Activated T-cell treated with anti-CD3 and anti-CD28 coated beads, Interleukin-2, amount 50 U/mL, for 1 hour (primary cell): ENCODE measurements at regions not wholly inside any gene's neighbourhood (a gene's known extent, or its start where the extent isn't known, plus 50 kb on each side); places are given as distances from the start of the nearest gene placed in this dataset.

Experiments used
- DNase-seq: peaks from one replicate; pipeline ENCODE4 v3.0.0-alpha.2; 2020

DNA sequence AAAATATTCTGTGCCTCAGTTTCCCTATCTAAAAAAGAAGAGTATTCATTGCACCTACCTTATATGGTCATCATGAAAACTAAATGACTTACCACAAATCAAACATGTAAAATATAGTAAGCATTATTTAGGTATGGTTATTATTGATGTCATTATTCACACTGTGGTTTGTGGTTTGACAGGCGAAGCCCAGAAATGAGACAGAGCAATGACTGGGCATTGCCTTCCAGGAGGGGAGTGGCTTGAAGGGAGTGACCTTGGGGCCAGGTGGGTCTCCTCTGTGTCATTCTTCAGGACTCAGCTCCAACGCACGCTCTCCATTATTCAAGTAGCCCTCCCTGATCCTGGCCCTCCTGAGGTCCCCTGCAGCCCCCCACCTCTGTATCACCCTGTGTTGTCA is 133.7 kb downstream of the DMRTA2 start:
- DNase-seq, result no peak

DNA sequence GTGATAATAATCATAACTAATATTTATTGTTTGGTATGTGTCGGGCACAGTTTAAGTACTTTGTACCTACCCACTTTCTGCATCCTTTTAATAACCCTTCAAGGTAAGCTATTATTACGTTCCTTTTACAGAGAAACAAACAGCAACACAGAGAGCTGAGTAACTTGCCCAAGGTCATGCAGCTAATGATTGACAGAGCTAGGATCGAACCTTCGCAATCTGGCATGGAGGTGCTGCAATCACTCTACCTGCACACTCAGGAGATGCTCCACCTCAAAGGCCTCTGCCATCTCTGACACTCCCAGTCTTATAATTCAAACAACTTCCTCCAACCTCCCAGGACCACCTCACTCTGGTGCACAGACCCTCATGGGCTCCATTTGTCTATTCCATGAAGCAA is 137.2 kb downstream of the DMRTA2 start:
- no peak for DNase-seq

DNA sequence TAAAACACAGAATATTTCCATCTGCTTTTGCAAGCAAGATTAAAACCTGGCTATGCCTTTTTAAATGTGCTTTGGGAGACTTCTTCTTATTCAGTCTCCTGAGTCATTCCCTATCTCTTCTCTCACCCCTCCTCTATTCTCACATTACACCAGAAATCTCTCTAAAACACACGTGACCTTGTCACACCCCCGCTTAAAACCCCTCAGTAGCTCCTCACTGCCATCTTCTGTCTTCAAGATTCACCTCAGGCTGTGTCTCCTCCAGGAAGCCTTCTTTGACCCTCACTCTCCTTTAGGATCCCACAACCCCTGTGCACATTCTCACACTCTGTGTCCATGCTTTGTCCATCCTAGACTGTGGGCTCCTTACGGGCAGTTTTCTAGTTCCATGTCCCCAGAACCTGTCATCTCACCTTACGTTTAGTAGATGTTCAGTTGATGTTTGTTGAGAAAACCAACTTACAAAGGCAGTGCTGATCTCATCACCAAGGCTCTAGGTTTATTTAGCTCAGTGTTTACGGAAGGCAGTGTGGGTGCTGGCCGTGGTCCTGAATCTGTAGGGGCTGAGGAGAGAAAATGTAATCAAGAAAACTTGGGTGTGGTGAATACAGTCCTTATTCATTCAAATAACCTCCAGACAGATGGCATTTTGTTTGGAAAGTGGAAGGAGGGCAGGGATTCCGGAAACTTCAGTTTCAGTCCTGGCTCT is 143.5 kb downstream of the DMRTA2 start:
- no peak for DNase-seq

DNA sequence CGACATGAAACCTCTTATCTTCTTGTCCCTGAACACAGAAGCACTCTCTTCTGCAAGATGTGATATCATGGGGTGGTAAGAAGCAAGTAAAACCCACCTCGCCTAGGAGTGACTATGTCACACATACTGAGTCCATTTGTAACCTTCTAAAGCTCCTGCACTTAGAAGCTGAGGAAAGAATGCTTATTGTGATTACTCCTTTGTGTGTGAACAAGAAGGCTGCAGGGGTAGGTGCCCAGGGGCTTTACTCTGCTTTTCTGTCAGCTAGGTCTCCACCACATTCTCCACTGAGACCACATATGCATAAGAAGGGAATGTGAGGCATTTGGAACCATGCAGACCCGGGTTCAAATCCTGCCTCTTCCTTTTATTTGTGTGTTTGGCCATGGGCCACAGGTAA is 144.3 kb downstream of the DMRTA2 start:
- DNase-seq, result no peak

DNA sequence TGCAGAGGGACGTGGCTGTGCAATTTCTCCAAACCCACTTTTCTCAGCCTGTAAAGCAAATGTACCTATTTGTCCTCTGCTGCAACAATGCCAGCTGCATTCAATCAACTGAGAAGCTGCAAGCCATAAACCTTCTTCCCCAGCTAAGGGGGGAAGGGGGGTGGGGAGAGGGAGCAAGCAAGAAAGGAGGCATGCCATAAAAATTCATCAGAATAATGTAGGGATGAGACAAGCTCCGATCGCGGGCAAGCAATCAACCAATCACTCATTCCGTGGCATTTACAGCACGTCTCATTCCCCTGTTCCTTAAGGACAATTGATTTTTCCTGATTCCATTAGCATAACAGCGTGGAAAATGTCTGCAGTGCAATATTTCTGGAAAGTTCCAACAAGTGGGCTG is 144.8 kb downstream of the DMRTA2 start:
- no peak for DNase-seq

DNA sequence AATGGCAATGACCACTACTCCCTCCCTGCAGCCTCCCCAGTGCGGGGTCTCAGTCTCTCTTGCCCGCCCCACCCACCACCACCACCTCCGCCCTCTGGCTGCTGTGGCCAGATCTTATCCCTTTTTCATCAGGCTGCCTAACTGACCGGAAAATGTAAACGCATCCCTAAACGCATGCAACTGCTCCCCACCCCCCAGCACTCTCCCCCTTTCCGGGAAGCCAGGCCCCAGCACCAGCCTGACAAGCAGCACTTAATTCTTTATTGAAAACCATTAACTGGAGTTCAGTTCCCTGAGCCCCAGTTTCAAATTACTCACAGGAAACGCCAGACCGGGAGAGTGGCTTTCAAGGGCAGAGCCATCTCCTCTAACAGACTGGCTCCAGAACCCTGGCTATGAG is 147.7 kb downstream of the DMRTA2 start:
- no peak for DNase-seq

DNA sequence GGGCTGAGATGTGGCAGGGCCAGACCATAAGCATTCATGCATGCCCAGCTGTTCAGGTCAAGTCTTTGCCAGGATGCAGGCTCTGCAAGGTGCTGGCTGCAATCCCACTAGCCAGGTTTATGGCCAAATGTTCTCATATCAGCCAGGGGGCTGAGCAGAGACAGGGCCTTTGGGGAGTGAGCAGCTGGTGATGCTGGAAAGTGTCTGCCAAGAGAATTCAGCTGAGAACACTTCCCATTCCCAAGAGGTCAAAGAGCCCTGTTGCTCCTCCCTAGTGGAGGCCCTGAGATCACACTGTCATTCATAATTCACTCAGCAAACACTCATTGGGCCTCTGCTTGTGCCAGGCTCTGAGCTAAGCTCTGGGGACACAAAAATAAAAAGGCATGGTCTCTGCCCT is 150.3 kb downstream of the DMRTA2 start:
- no peak for DNase-seq

DNA sequence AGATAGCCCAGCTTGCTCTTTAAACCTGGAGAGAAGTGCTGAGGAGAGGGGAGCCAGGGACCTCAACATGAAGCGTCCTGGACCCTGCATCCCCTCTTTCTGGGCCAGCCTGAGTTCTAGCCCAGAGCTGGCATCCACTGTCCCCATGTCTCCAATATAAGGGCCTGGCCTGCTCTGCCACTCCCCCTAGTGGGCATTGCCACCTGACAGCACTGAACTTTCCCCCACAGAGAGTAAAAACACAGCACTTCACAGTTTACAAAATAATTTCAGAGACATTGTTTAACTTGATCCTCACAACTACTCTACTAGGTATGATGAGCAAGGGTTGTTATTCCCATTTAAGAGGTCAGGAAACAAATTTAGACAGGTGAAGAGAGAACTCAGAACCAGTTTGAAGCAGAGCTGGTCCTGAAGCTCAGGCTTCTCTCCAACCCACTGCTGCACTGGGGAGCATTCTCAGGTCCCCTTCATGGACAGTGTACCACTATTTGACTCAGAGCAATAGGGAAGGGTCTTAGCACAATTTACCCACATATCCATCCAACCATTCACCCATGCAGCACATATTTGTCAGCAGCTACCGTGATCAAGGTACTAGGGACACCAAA is 151.2 kb downstream of the DMRTA2 start:
- no peak for DNase-seq

DNA sequence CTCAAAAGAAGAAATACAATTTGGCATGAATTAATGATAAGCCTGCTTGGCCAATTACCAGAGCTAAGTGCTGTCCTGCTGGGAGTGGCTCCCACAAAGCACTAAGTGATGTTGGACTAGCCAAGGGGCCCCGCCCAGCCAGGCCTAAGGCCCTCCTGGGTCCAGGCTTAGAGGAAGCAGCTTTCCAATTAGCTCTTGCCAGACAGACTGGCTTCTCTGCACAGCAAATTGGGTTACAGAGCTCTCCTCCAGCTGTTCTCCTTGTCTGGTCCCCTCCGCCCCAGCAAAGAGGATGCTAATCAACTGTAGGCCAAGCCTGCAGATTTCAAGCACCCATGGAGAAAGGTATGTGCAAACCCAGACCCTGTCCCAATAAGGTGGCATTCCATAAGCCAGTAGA is 151.9 kb downstream of the DMRTA2 start:
- DNase-seq, result no peak

DNA sequence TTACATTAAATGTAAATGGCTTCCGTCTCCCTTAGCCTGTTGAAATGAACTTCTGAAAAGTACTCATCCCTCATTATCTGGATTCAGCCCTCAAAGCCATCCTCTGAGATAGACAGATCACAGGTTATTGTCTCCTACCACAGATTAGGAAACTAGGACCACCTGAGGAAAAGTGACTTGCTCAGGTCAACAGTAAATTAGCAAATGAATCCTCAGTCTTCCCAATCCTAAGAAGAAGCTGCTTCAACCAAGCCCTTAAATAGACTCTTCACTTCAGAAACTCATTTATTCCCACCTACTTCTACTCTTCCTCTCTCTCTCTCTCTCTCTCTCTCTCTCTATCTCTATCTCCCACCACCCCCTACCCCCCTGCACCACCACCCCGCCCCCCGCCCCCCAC is 152.3 kb downstream of the DMRTA2 start:
- DNase-seq, result no peak

DNA sequence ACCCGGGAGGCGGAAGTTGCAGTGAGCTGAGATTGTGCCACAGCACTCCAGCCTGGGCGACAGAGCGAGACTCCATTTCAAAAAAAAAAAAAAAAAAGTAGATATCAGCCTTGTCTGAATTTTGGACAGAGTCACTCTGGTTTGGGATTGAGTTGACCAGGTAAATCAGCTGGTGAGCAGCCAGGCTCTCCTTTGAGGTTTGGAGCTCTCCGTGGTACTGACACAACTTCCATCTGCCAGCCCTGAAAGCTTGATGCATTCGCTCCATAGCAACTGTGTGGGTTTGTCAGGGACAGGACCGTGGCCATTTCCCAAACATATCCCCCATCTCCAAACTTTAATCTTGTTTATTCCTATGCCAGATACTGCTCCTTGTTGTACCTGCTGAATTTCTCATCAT is 155.2 kb downstream of the DMRTA2 start:
- DNase-seq, result no peak

DNA sequence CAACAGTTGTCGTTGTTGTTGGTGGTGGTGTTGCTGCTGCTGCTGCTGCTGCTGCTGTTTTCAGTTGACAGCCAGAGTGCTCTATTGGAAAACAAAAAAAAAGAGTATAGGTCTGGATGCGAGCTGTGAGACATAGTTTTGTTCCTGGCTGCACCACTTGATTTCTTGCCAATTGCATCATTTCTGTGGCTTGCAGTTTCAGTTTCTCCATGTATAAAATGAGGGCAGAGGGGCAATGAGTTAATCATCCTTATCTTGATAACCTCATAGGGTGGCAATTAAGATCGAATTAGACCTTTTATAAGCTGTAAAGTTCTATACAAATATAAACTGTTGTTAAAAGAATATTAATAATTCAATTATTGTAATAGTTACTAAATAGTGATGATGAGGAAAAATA is 156.7 kb downstream of the DMRTA2 start:
- no peak for DNase-seq

DNA sequence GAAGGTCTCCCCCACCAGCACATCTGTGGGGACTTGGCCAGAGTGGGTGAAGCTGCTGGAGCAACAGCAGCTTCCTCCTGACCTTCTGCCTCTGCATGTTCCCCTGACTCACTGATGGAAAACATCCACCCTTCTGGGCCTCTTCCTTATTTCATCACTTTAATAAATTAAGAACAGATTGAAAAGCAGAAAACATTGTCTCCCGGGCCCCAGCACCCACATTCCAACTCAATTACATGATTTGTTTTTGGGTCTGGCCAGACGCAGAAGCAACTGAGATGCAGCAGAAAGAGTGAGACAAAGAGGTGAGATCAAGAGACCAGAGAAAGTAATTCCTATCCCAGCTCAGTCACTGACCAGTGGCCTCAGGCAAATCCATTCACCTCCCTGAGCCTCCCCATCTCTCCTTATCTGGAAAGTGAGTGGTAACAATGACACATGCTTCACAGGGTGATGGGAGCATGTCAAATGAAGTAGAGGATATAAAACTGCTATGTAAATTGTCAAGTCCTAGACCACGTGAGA is 157.1 kb downstream of the ELAVL4 start:
- DNase-seq, result no peak

DNA sequence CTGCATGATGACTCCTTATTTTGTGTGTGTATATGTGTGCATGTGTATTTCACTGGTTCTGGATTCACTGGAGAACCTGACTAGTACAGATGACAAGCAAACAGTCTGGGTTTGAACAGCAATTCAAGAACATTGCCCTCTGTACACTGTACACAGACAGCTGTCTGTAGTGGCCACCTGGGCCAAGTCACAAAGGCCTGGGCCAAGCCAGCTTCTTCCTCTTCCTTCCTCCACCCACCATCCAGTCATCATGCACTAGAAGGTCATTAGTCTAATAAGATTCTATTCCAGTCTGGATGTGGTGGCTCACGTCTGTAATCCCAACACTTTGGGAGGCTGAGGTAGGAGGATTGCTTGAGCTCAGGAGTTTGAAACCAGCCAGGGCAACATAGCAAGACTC is 155.9 kb downstream of the ELAVL4 start:
- no peak for DNase-seq

DNA sequence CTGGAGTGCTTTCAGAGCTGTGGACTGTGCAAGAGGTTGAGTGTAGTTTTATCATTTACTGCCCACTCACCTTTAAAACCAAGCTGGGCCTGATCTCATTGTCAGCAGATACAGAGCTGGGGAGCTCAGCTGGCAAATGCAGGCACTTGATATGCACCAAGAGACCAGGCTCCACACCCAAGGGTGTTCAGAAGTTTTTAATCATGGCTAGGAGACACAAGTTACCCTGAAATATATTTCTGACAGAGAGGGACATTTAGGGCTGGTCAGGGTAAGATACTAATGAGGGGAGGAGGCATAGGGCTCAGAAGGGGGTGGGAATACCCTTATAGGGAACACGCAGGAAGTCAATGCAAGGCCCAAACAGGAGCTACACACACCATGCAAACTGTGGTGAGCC is 153.7 kb downstream of the ELAVL4 start:
- no peak for DNase-seq

DNA sequence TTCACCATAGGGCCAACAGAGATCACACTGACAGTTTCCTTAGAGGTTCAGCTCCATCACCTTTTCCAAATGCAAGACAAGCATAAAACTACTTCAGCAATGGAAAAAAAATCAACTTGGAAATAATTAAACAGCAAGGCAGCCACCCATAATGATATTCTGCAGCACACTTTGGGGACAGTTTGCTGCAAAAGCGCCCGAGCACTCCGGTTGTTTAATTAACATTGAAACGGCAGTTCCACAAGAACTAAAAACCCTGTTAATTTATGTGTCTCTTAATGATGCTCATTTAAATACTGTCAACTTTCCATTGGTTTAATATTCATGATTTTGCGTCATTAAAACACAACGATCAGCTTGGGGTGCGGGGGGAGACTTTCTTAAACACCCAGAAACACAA is 153.2 kb downstream of the ELAVL4 start:
- no peak for DNase-seq

DNA sequence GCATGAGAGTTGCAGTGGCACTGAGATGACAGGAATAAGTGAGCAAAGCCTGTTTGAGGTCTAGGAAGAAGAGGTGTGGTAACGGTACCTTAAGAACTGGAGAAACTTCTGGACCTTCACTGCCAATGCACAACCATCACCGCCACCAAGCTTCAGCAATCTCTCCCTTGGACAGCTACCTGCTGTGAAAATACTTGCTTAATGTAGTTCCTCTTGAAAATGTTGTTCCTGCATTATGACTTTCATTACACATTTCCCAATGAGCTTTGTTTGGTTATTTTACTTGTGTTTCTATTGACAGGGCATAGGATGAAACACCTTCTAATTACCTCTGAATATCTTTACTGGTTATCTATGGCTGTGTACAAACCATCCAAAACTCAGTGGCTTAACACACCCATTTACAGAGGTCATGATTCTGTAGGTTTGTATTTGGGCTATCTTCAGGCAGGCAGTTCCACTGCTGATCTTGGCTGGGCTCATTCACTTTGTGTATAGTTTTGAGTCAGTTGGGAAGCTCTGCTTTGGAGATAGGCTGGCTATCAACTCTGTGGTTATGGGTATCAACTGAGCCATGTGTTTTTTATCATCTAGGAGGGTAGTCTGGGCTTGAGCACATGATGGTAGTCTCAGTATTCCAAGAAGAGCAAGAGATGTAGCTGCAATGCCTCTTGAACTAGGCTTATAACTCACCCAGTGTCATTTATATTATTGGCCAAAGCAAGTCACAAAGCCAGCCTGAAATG is 149.4 kb downstream of the ELAVL4 start:
- no peak for DNase-seq

DNA sequence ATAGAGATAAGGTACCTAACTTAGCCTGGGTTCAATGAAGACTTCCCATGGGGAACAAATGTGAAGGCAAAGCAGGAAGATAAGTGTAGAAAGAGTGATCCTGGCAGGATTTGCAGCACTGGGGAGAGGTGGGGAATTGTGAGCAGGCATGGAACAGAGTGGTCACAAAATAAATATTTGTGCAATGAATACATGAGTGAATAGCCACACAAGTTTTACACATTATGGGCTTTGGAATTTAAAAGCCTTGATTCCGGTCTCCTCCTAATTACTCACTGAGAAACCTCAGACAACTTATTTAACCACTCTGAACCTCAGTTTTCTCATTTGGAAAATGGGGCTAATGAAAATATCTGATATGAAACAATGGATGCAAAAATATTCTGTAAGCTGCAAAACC is 148.3 kb downstream of the ELAVL4 start:
- DNase-seq, result no peak
